HS-27A (cell line): ENCODE measurements at regions not wholly inside any gene's neighbourhood (a gene's known extent, or its start where the extent isn't known, plus 50 kb on each side); places are given as distances from the start of the nearest gene placed in this dataset.

ENCODE experiments used
- DNase-seq: peaks from one replicate; pipeline ENCODE4 v3.0.0-alpha.2; 2012; ENCODE audit warnings: low read depth, missing footprints

GRCh38 chr12:113766131-113766878, 199.8 kb downstream of the RBM19 start:
- no peak for DNase-seq

GRCh38 chr12:113764661-113765060, 201.5 kb downstream of the RBM19 start:
- no peak for DNase-seq

- no peak for DNase-seq
Observed at GRCh38 chr12:113762882-113763816, 203.0 kb downstream of the RBM19 start.

- no peak for DNase-seq
Observed at GRCh38 chr12:113762155-113762881, 203.8 kb downstream of the RBM19 start.

- no peak for DNase-seq
Observed at GRCh38 chr12:113759135-113759534, 207.0 kb downstream of the RBM19 start.

- no peak for DNase-seq
Observed at GRCh38 chr12:113758165-113758924, 207.8 kb downstream of the RBM19 start.

GRCh38 chr12:113757221-113758002, 208.7 kb downstream of the RBM19 start:
- DNase-seq, result no peak

GRCh38 chr12:113756609-113757008, 209.5 kb downstream of the RBM19 start:
- DNase-seq, result no peak

- no peak for DNase-seq
Observed at GRCh38 chr12:113755098-113755497, 211.0 kb downstream of the RBM19 start.

GRCh38 chr12:113751513-113751912, 214.6 kb downstream of the RBM19 start:
- DNase-seq, result no peak

- DNase-seq, result no peak
Observed at GRCh38 chr12:113749433-113749815, 216.7 kb downstream of the RBM19 start.

- DNase-seq, result no peak
Observed at GRCh38 chr12:113748707-113749432, 217.3 kb downstream of the RBM19 start.

- peak; percentile 29 for DNase-seq
Observed at GRCh38 chr12:113747017-113747416, 219.1 kb downstream of the RBM19 start.

- DNase-seq, result no peak
Observed at GRCh38 chr12:113744802-113745395, 221.2 kb downstream of the RBM19 start.

GRCh38 chr12:113742801-113743200, 223.3 kb downstream of the RBM19 start:
- no peak for DNase-seq

GRCh38 chr12:113740699-113741098, 225.4 kb downstream of the RBM19 start:
- DNase-seq, result no peak

GRCh38 chr12:113735131-113735530, 231.0 kb downstream of the RBM19 start:
- DNase-seq, result no peak

- DNase-seq, result no peak
Observed at GRCh38 chr12:113734503-113734902, 231.6 kb downstream of the RBM19 start.

GRCh38 chr12:113732916-113733315, 233.2 kb downstream of the RBM19 start:
- no peak for DNase-seq

GRCh38 chr12:113727651-113728061, 238.5 kb downstream of the RBM19 start:
- peak; percentile 88 for DNase-seq
